BLaER1 (cell line): ENCODE measurements at regions not wholly inside any gene's neighbourhood (a gene's known extent, or its start where the extent isn't known, plus 50 kb on each side); places are given as distances from the start of the nearest gene placed in this dataset.

Source experiments
- H3K27ac ChIP-seq: shearing (Covaris generic); formaldehyde crosslinking; 2 replicates; pipeline ENCODE4 v1.8.1; 2022
- H3K27me3 ChIP-seq: shearing (Covaris generic); formaldehyde crosslinking; 2 replicates; pipeline ENCODE4 v1.8.1; 2022
- H3K36me3 ChIP-seq: shearing (Covaris generic); formaldehyde crosslinking; 2 replicates; pipeline ENCODE4 v1.8.1; 2022
- H3K4me1 ChIP-seq: shearing (Covaris generic); formaldehyde crosslinking; 2 replicates; pipeline ENCODE4 v1.8.1; 2022
- H3K4me2 ChIP-seq: shearing (Covaris generic); formaldehyde crosslinking; 2 replicates; pipeline ENCODE4 v1.8.1; 2022
- H3K4me3 ChIP-seq: shearing (Covaris generic); formaldehyde crosslinking; 2 replicates; pipeline ENCODE4 v1.8.1; 2022
- H3K9ac ChIP-seq: shearing (Covaris generic); formaldehyde crosslinking; 2 replicates; pipeline ENCODE4 v1.8.1; 2022
- H3K9me3 ChIP-seq: shearing (Covaris generic); formaldehyde crosslinking; 2 replicates; pipeline ENCODE4 v1.8.1; 2022
- H4K20me1 ChIP-seq: shearing (Covaris generic); formaldehyde crosslinking; 2 replicates; pipeline ENCODE4 v1.8.1; 2022
- Cebpa-rat ChIP-seq: shearing (Covaris generic); IDR thresholded peaks from 2 replicates; pipeline ENCODE4 v1.8.1; 2022

DNA sequence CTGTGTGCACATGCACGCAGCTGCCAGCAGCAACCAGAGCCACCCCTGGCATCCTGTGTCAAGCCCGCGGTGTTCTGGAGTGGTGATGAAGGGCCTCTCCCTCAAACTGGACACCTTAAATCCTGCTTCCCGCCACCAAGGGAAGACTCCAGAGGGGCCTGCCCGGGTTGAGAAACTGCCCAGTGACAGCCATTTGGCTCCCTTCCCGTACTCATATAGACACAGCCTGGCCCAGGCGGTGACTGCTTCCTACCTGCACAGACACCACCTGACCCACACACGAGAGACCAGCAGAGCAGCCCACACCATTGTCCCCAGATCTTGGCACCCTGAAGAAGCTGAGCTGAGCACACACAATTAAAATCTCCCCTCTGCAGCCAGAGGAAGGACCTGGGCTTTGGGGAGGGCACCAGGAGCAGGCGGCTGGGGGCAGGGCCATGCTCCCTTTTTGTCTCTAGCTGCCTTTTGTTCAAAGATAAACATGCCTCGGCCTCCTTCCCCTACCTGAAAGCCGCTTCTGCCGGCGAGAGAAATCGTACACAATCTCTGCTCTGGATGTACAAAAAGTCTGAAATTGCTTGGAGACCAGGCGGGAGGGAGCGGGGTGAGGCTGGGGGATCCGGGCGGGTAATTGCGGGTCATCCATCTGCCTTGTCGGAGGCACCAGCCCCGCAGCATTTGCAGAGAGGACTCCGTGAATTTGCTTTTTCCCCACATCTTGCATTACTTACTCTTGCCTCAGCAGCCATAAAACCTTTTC is 78.4 kb downstream of the TSPAN17 start:
- Histone ChIP-seq H3K27me3 (peaks cover 34% of the 10 kb centered on the region), H3K27ac (no peak overlapping the region), H3K4me1 (peaks cover 37% of the 10 kb centered on the region), H3K4me3 (no peak overlapping the region), H3K9me3 (no peaks in the 10 kb centered on the region), H3K9ac (no peak overlapping the region), H4K20me1 (no peaks in the 10 kb centered on the region), H3K36me3 (no peaks in the 10 kb centered on the region), H3K4me2 (no peak overlapping the region)
- TF ChIP-seq Cebpa-rat: no peak

DNA sequence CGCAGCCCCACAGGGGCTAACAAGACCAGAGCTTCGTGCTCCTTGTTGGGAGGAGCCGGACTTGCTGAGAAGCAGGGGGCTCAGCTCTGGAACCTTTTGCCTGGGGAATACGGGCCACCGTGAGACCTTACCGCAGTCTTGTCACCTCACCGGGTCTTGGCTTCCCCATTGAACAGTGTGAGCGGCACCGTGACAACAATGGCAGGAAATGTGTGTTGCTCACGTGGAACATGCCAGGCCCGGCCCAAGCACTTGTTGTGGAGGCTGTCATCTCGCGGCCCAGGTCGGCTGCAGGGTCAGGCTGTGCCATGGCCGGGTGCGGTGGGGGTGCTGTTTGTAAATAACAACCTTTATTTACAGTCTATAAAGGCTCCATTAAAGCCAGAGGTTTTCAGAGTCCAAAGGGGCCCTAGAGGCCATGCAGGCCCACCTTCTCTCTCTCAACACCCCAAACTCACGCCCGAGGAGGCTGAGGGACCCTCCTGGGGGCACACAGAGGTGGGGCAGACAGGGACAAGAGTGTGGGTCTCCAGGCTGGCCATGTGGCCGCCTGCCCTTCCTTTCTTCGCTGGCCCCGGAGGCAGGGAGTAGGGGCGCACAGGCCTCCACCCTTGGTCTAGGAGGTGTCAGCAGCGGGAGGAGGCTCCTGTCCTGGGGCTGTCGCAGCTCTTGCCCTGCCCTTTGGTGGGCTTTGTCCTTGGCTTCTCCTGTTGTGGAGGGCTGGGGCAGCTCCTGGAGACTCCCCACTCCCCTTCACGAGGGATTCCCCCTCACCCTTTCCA is 79.7 kb downstream of the TSPAN17 start:
- H3K9ac ChIP-seq: no peak overlapping the region
- H3K4me1 ChIP-seq: peaks cover 49% of the 10 kb centered on the region
- TF ChIP-seq Cebpa-rat: no peak
- no peaks in the 10 kb centered on the region for H3K36me3 ChIP-seq
- no peak overlapping the region for H3K27ac ChIP-seq
- H3K4me2 ChIP-seq: peak overlapping the region; percentile 50
- peaks cover 34% of the 10 kb centered on the region for H3K27me3 ChIP-seq
- no peaks in the 10 kb centered on the region for H4K20me1 ChIP-seq
- no peak overlapping the region for H3K4me3 ChIP-seq
- H3K9me3 ChIP-seq: no peaks in the 10 kb centered on the region

- peaks cover 34% of the 10 kb centered on the region for H3K27me3 ChIP-seq
- H3K9me3 ChIP-seq: no peaks in the 10 kb centered on the region
- peaks cover 55% of the 10 kb centered on the region for H3K4me1 ChIP-seq
- H3K4me2 ChIP-seq: peak overlapping the region; percentile 50
- H3K27ac ChIP-seq: no peak overlapping the region
- H3K36me3 ChIP-seq: no peaks in the 10 kb centered on the region
- H4K20me1 ChIP-seq: no peaks in the 10 kb centered on the region
- no peak overlapping the region for H3K4me3 ChIP-seq
- TF ChIP-seq Cebpa-rat: no peak
- H3K9ac ChIP-seq: no peak overlapping the region
Observed at GRCh38 chr5:176727528-176727900, 80.2 kb downstream of the TSPAN17 start.

- no peak overlapping the region for H3K9ac ChIP-seq
Observed at GRCh38 chr5:176727983-176728675, 80.8 kb downstream of the TSPAN17 start.

DNA sequence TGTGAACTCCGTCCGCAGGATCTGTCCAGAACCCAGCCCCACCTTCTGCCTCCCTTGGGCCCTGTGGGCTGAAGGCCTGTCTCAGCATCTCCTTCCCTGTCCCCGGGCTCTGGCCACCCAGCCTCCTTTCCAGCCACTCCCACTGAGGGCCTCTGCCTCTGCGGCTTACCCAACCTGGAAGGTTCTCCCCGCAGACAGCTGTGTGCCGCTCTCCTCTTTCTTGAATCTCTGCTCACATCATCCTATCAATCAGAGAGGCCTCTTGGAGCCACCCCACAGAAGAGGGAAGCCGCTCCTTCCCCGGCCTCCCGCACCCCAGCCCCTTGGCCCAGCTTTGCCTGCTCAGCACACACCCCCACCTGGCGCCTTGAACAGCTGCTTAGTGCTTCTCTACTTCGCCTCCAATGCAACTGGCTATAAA is 81.5 kb upstream of the UNC5A start:
- Histone ChIP-seq H3K4me2 (peak overlapping the region; percentile 84; the same call in 1 of the 2 replicates), H3K27me3 (peaks cover 34% of the 10 kb centered on the region), H3K36me3 (no peaks in the 10 kb centered on the region), H3K4me1 (peaks cover 66% of the 10 kb centered on the region), H3K27ac (no peak overlapping the region), H3K4me3 (no peak overlapping the region), H3K9ac (no peak overlapping the region), H3K9me3 (no peaks in the 10 kb centered on the region), H4K20me1 (no peaks in the 10 kb centered on the region)
- TF ChIP-seq Cebpa-rat: no peak

More at GRCh38 chr5:176727983-176728675, 80.8 kb downstream of the TSPAN17 start:
- TF ChIP-seq Cebpa-rat: no peak
- Histone ChIP-seq H3K4me1 (peaks cover 61% of the 10 kb centered on the region), H3K4me2 (peak overlapping the region; percentile 50; the same call in 1 of the 2 replicates), H4K20me1 (no peaks in the 10 kb centered on the region), H3K27ac (no peak overlapping the region), H3K4me3 (no peak overlapping the region), H3K36me3 (no peaks in the 10 kb centered on the region), H3K27me3 (peaks cover 34% of the 10 kb centered on the region), H3K9me3 (no peaks in the 10 kb centered on the region)

DNA sequence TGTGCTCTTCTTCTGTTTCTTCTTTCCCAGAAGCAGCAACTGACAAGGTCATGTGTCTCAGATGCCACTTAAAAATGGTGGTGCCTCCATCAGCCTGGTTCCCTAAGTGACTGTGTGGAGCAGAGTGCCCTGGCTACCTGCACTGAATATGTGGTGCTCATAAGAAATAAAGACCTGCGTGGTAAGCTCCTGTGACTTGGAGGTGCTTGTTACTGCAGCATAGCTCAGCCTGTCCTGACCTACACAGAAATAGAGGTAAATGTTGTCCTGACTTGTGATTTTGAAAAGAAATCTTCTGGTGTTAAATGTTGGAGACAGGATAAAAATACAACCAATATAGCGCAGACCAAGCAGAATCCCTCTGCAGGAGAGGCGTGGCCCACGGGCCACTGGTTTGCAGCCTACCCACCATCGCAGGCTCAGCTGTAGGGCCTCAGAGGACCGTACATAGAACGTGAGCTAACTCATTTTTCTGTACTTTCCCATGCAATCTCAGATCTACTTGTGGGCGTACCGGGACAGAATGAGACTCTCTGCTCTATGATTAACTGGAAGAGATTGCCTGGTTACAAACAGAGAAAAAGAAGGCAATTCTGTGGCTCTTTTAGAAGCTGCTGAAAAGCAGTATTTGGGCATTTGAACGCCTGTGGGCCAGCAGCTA is 79.4 kb upstream of the UNC5A start:
- peaks cover 66% of the 10 kb centered on the region for H3K4me1 ChIP-seq
- peak overlapping the region; percentile 84 for H3K4me2 ChIP-seq
- 0 out of 2 replicates have a peak overlapping the region, but pooled peaks have one; percentile 9 for H3K4me3 ChIP-seq
- H3K9ac ChIP-seq: no peak overlapping the region; the same call in 1 of the 2 replicates
- no peaks in the 10 kb centered on the region for H3K9me3 ChIP-seq
- no peaks in the 10 kb centered on the region for H3K36me3 ChIP-seq
- H3K27ac ChIP-seq: no peak overlapping the region
- H4K20me1 ChIP-seq: no peaks in the 10 kb centered on the region
- TF ChIP-seq Cebpa-rat: no peak
- peaks cover 24% of the 10 kb centered on the region for H3K27me3 ChIP-seq

- H3K4me3 ChIP-seq: 0 out of 2 replicates have a peak overlapping the region, but pooled peaks have one; percentile 9
- no peaks in the 10 kb centered on the region for H4K20me1 ChIP-seq
- H3K27me3 ChIP-seq: peaks cover 18% of the 10 kb centered on the region; the same call in 1 of the 2 replicates
- H3K9me3 ChIP-seq: no peaks in the 10 kb centered on the region
- peak overlapping the region; percentile 84 for H3K4me2 ChIP-seq
- no peak overlapping the region for H3K9ac ChIP-seq
- H3K27ac ChIP-seq: no peak overlapping the region
- peak; percentile 82; the same call in 1 of the 2 replicates for TF ChIP-seq Cebpa-rat
- H3K4me1 ChIP-seq: peaks cover 62% of the 10 kb centered on the region
- no peaks in the 10 kb centered on the region for H3K36me3 ChIP-seq
Observed at GRCh38 chr5:176731506-176732160, 78.7 kb upstream of the UNC5A start.

DNA sequence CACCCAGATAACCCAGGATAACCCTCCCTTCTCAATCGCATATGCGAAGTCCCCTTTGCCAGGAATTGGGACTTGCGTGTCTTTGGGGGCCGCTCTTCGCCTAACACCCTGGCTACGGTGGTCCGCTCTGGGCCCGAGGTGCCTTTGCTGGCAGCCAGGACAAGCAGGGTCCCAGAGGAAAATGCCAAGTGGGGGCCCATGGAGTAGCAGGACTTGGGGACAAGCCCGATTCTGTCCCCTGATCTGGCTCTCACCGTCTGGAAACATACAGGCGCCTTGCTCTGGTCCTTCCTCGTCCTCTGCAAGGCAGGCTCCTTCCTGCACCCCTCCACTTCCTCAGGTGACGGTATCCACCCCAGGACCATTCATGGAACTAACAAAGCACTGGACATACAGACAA is 78.1 kb upstream of the UNC5A start:
- Histone ChIP-seq H3K9me3 (no peaks in the 10 kb centered on the region), H3K36me3 (no peaks in the 10 kb centered on the region), H3K27me3 (peaks cover 11% of the 10 kb centered on the region; the same call in 1 of the 2 replicates), H3K9ac (no peak overlapping the region), H3K4me2 (peak overlapping the region; percentile 84), H4K20me1 (no peaks in the 10 kb centered on the region), H3K27ac (no peak overlapping the region), H3K4me3 (no peak overlapping the region), H3K4me1 (peaks cover 56% of the 10 kb centered on the region)
- TF ChIP-seq Cebpa-rat: no peak
